Keratinocyte (primary cell): ENCODE measurements at regions not wholly inside any gene's neighbourhood (a gene's known extent, or its start where the extent isn't known, plus 50 kb on each side); places are given as distances from the start of the nearest gene placed in this dataset.
A peak's percentile ranks its signal among the peaks of the same experiment; 100 is the strongest.

Experiments
- DNase-seq: peaks from one replicate; pipeline ENCODE4 v3.0.0-alpha.2; 2011; ENCODE audit warnings: low read depth, missing footprints, low spot score
- FAIRE-seq: peaks from 2 replicates; lab custom pipeline; 2011; peaks lifted over from hg19 to GRCh38; lab: Jason Lieb, UNC
- H2AFZ ChIP-seq: 2 replicates; pipeline ENCODE4 v1.6.0; 2012; ENCODE audit warnings: low read length, control low read depth, inconsistent platforms; ENCODE audit not compliant: control insufficient read depth
- H3K27ac ChIP-seq: 2 replicates; pipeline ENCODE4 v1.5.1; 2011; ENCODE audit warnings: low read length; ENCODE audit not compliant: control insufficient read depth, insufficient read depth
- H3K27me3 ChIP-seq: 3 replicates; pipeline ENCODE4 v1.6.0; 2011; ENCODE audit warnings: low read length; ENCODE audit not compliant: control insufficient read depth, insufficient read depth; ENCODE audit errors: extremely low read depth
- H3K36me3 ChIP-seq, 2 experiments: 2 replicates in 1 of 2; 3 replicates in 1 of 2; pipeline ENCODE4 v1.5.1; 2011; ENCODE audit warnings: low read length in 2 of 2, mild to moderate bottlenecking in 1 of 2; ENCODE audit not compliant: control insufficient read depth in 2 of 2, insufficient read depth in 2 of 2; ENCODE audit errors: extremely low read depth in 1 of 2
- H3K4me1 ChIP-seq: 3 replicates; pipeline ENCODE4 v1.5.1; 2011; ENCODE audit warnings: low read length; ENCODE audit not compliant: control insufficient read depth, insufficient read depth; ENCODE audit errors: extremely low read depth
- H3K4me2 ChIP-seq: 3 replicates; pipeline ENCODE4 v1.6.0; 2011; ENCODE audit warnings: low read depth, low read length; ENCODE audit not compliant: control insufficient read depth, insufficient read depth; ENCODE audit errors: extremely low read depth
- H3K4me3 ChIP-seq, 3 experiments: fragments of 200-600 bp in 1 of 3; sonication (generic) in 1 of 3; 2 replicates in 2 of 3; 3 replicates in 1 of 3; pipeline ENCODE4 v1.5.1; 2011 to 2016; ENCODE audit warnings: low read length in 3 of 3, mild to moderate bottlenecking in 3 of 3, control low read depth in 2 of 3, inconsistent platforms in 1 of 3, low read depth in 1 of 3, mixed read lengths in 1 of 3, mixed run types in 1 of 3, moderate library complexity in 1 of 3; ENCODE audit not compliant: control insufficient read depth in 2 of 3, insufficient read depth in 2 of 3; ENCODE audit errors: extremely low read depth in 1 of 3
- H3K79me2 ChIP-seq: 2 replicates; pipeline ENCODE4 v1.6.0; 2012; ENCODE audit warnings: low read length; ENCODE audit not compliant: control insufficient read depth, insufficient read depth
- H3K9ac ChIP-seq: 3 replicates; pipeline ENCODE4 v1.6.0; 2011; ENCODE audit warnings: low read length; ENCODE audit not compliant: control insufficient read depth, insufficient read depth; ENCODE audit errors: extremely low read depth
- H3K9me1 ChIP-seq: 3 replicates; pipeline ENCODE4 v1.6.0; 2011; ENCODE audit warnings: low read length; ENCODE audit not compliant: control insufficient read depth, insufficient read depth; ENCODE audit errors: extremely low read depth
- H3K9me3 ChIP-seq: 2 replicates; pipeline ENCODE4 v1.5.1; 2012; ENCODE audit warnings: low read depth, low read length; ENCODE audit not compliant: control insufficient read depth
- H4K20me1 ChIP-seq: 3 replicates; pipeline ENCODE4 v1.6.0; 2011; ENCODE audit warnings: low read length; ENCODE audit not compliant: control insufficient read depth, insufficient read depth; ENCODE audit errors: extremely low read depth
- EZH2 ChIP-seq: IDR thresholded peaks from one replicate; pipeline ENCODE4 v1.6.1; 2012; ENCODE audit warnings: inconsistent platforms, mild to moderate bottlenecking, low read length, moderate library complexity
- dilution Hi-C: fragments of 300-500 bp; cut with MboI; formaldehyde crosslinking; loops from one replicate; pipeline ENCODE4 v1.7.0; 2020; ENCODE audit warnings: low sequenced_read_pairs; ENCODE audit not compliant: extremely low pct_ligation_motif_present
- TF ChIP-seq, protein P1 (sequence below), 3 experiments: IDR thresholded peaks in 1 of 3; conservative IDR thresholded peaks in 1 of 3; optimal IDR thresholded peaks in 1 of 3; 2 replicates in 2 of 3; 3 replicates in 1 of 3; pipeline versions ENCODE3 to v1.5.1; 2011; ENCODE audit warnings: low read length in 3 of 3, mild to moderate bottlenecking in 3 of 3, moderate library complexity in 2 of 3, control low read depth in 1 of 3, inconsistent platforms in 1 of 3; ENCODE audit not compliant: insufficient read depth in 2 of 3; ENCODE audit errors: extremely low read depth in 1 of 3

- no peaks in the 10 kb centered on the region for H3K27me3 ChIP-seq
- no peak overlapping the region for H3K9ac ChIP-seq
- H4K20me1 ChIP-seq: no peaks in the 10 kb centered on the region
- TF ChIP-seq, protein P1, sequence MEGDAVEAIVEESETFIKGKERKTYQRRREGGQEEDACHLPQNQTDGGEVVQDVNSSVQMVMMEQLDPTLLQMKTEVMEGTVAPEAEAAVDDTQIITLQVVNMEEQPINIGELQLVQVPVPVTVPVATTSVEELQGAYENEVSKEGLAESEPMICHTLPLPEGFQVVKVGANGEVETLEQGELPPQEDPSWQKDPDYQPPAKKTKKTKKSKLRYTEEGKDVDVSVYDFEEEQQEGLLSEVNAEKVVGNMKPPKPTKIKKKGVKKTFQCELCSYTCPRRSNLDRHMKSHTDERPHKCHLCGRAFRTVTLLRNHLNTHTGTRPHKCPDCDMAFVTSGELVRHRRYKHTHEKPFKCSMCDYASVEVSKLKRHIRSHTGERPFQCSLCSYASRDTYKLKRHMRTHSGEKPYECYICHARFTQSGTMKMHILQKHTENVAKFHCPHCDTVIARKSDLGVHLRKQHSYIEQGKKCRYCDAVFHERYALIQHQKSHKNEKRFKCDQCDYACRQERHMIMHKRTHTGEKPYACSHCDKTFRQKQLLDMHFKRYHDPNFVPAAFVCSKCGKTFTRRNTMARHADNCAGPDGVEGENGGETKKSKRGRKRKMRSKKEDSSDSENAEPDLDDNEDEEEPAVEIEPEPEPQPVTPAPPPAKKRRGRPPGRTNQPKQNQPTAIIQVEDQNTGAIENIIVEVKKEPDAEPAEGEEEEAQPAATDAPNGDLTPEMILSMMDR (optimal IDR thresholded peaks at IDR 0.05 in 1 of 3, IDR thresholded peaks at IDR 0.05 in 1 of 3, conservative IDR thresholded peaks at IDR 0.05 in 1 of 3; ENCODE audit: extremely low read depth in 1 of 3, insufficient read depth in 2 of 3, low read length in 3 of 3): no peak
- no peak for TF ChIP-seq EZH2
- H3K9me3 ChIP-seq: no peaks in the 10 kb centered on the region
- FAIRE-seq (no peak), DNase-seq (no peak)
- H3K36me3 ChIP-seq: no peaks in the 10 kb centered on the region
- H3K79me2 ChIP-seq: no peaks in the 10 kb centered on the region
- H3K4me1 ChIP-seq: no peaks in the 10 kb centered on the region
- H3K4me2 ChIP-seq: no peak overlapping the region
- no peak overlapping the region for H3K4me3 ChIP-seq
- H3K27ac ChIP-seq: no peak overlapping the region
- H3K9me1 ChIP-seq: no peaks in the 10 kb centered on the region
- dilution Hi-C loops: no loop called here
- no peak overlapping the region for H2AFZ ChIP-seq
These were observed 91.7 kb upstream of the DSEL start for GRCh38 chr18:67608191-67608590.

DNA sequence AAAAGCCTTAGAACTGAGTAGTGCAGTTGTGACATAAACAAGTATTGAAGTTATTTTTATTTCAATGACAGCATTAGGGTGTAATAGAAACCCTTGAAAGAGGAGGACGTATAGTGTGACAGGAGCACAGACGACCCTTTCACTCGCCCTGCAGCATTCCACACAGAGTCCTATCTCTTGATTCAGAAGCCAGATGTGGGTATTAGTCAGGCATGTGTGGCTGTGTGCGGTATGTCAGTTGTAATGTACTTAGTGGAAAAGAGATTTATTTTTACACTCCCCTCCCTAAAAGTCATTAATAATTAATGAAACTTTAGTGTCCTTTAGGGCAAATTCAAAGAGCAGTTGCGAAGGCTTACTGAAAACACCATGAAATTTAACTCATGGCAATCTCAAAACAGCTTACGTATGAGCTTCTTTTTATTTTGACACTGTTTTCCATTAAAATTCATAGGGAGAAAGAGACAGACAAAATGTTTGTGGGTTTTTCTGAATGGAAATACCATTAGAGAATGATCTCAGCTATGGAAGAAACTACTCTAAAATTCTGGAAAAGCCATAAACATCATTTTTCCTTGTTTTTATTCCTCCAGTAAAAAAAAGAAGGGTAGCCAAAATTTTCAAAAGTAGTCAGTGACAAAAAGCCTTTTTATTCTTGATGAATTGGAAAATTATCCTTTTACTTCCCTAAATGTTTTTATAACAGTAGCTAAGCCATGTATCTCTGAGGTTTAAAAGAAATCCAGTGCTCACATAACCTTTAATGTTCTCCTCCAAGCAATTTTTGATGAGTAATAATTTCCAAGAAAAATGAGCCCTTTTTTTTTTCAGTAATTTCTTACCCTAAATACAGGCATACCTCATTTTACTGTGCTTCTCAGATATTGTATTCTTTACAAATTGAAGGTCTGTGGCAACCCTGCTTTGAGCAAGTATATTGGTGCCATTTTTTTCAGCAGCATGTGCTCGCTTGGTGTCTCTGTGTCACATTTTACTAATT, 84.0 kb upstream of the DSEL start:
- no peak for TF ChIP-seq EZH2
- TF ChIP-seq, protein P1 (optimal IDR thresholded peaks at IDR 0.05 in 1 of 3, IDR thresholded peaks at IDR 0.05 in 1 of 3, conservative IDR thresholded peaks at IDR 0.05 in 1 of 3; ENCODE audit: extremely low read depth in 1 of 3, insufficient read depth in 2 of 3, low read length in 3 of 3): no peak
- Histone ChIP-seq H3K9me3 (no peaks in the 10 kb centered on the region), H3K4me2 (no peak overlapping the region), H3K36me3 (no peaks in the 10 kb centered on the region), H2AFZ (no peak overlapping the region), H3K27ac (no peak overlapping the region), H3K4me3 (no peak overlapping the region), H3K9me1 (no peaks in the 10 kb centered on the region), H3K9ac (no peak overlapping the region), H3K27me3 (no peaks in the 10 kb centered on the region), H4K20me1 (no peaks in the 10 kb centered on the region), H3K79me2 (no peaks in the 10 kb centered on the region), H3K4me1 (peaks cover 9% of the 10 kb centered on the region)
- no peak for DNase-seq
- peak; percentile 58 for FAIRE-seq
- dilution Hi-C loops: no loop called here
